CD14-positive monocyte (primary cell): ENCODE measurements at regions not wholly inside any gene's neighbourhood (a gene's known extent, or its start where the extent isn't known, plus 50 kb on each side); places are given as distances from the start of the nearest gene placed in this dataset.

Source experiments
- DNase-seq, 3 donors: peaks; one replicate each; pipeline ENCODE4 v3.0.0-alpha.2; 2011 to 2022
- H2AFZ ChIP-seq: 2 replicates; pipeline ENCODE4 v1.6.0; 2012; ENCODE audit warnings: mild to moderate bottlenecking, low read depth, low read length, inconsistent platforms; ENCODE audit not compliant: insufficient read depth, poor library complexity, severe bottlenecking
- H3K27ac ChIP-seq, 2 donors: 1 replicate in 1 of 2; 2 replicates in 1 of 2; pipeline ENCODE4 v1.5.1; 2012 to 2013; ENCODE audit warnings: low read length in 2 of 2, control low read depth in 1 of 2, inconsistent platforms in 1 of 2, low read depth in 1 of 2, mild to moderate bottlenecking in 1 of 2
- H3K27me3 ChIP-seq, 2 donors: one replicate each; pipeline versions ENCODE4 v1.6.0 to v1.6.1; 2011 to 2013; ENCODE audit warnings: low read length in 2 of 2; ENCODE audit not compliant: control insufficient read depth in 2 of 2, insufficient read depth in 2 of 2
- H3K36me3 ChIP-seq, 2 donors: replicated peaks in 1 of 2; 1 replicate in 1 of 2; 2 replicates in 1 of 2; pipeline versions ENCODE4 v1.5.1 to v1.6.1; 2012 to 2013; ENCODE audit warnings: low read length in 2 of 2, control low read depth in 1 of 2, inconsistent platforms in 1 of 2, mild to moderate bottlenecking in 1 of 2; ENCODE audit not compliant: insufficient read depth in 2 of 2, control insufficient read depth in 1 of 2
- H3K4me1 ChIP-seq, 2 donors: 1 replicate in 1 of 2; 2 replicates in 1 of 2; pipeline versions ENCODE4 v1.5.1 to v1.6.1; 2012 to 2013; ENCODE audit warnings: low read length in 2 of 2, control low read depth in 1 of 2, inconsistent platforms in 1 of 2, mild to moderate bottlenecking in 1 of 2, moderate library complexity in 1 of 2; ENCODE audit not compliant: insufficient read depth in 2 of 2, control insufficient read depth in 1 of 2
- H3K4me2 ChIP-seq: replicated peaks from 2 replicates; pipeline ENCODE3; 2012; ENCODE audit warnings: low read length, moderate library complexity, mild to moderate bottlenecking; ENCODE audit not compliant: poor library complexity, severe bottlenecking; ENCODE audit errors: extremely low read depth
- H3K4me3 ChIP-seq, 3 experiments: fragments of 200-600 bp in 1 of 3; sonication (generic) in 1 of 3; replicated peaks in 1 of 3; 1 replicate in 2 of 3; 2 replicates in 1 of 3; pipeline ENCODE4 v1.5.1; 2011 to 2013; ENCODE audit warnings: low read length in 3 of 3, mild to moderate bottlenecking in 3 of 3, control low read depth in 2 of 3, low read depth in 2 of 3, inconsistent platforms in 1 of 3, moderate library complexity in 1 of 3
- H3K79me2 ChIP-seq: 2 replicates; pipeline ENCODE4 v1.6.0; 2012; ENCODE audit warnings: mild to moderate bottlenecking, control low read depth, inconsistent platforms, low read length, moderate library complexity; ENCODE audit not compliant: insufficient read depth
- H3K9ac ChIP-seq: 2 replicates; pipeline ENCODE4 v1.6.0; 2017; ENCODE audit warnings: low read length, mild to moderate bottlenecking; ENCODE audit not compliant: insufficient read depth, poor library complexity, severe bottlenecking
- H3K9me3 ChIP-seq, 2 donors: replicated peaks in 1 of 2; 1 replicate in 1 of 2; 2 replicates in 1 of 2; pipeline versions ENCODE4 v1.5.1 to v1.6.1; 2012 to 2013; ENCODE audit warnings: low read length in 2 of 2, control low read depth in 1 of 2; ENCODE audit not compliant: control insufficient read depth in 1 of 2, insufficient read depth in 1 of 2
- H4K20me1 ChIP-seq: 2 replicates; pipeline ENCODE4 v1.6.0; 2012; ENCODE audit warnings: mild to moderate bottlenecking, low read length, control low read depth, moderate library complexity; ENCODE audit not compliant: insufficient read depth
- H3K27ac Mint-ChIP-seq, 7 donors: one replicate each; pipeline ENCODE4 v1.8.0; 2020; ENCODE audit warnings: mild to moderate bottlenecking in 7 of 7, mixed read lengths in 7 of 7, moderate library complexity in 6 of 7, inconsistent platforms in 2 of 7
- H3K27me3 Mint-ChIP-seq, 3 donors: one replicate each; pipeline ENCODE4 v1.8.0; 2021 to 2022; ENCODE audit warnings: low read depth in 3 of 3, mild to moderate bottlenecking in 3 of 3, mixed read lengths in 3 of 3, moderate library complexity in 3 of 3, inconsistent platforms in 1 of 3
- H3K36me3 Mint-ChIP-seq, 2 donors: one replicate each; pipeline ENCODE4 v1.8.0; 2020; ENCODE audit warnings: mixed read lengths in 2 of 2, inconsistent platforms in 1 of 2, mild to moderate bottlenecking in 1 of 2
- H3K4me1 Mint-ChIP-seq: one replicate; pipeline ENCODE4 v1.8.0; 2020; ENCODE audit warnings: mild to moderate bottlenecking, mixed read lengths
- H3K4me3 Mint-ChIP-seq, 2 donors: one replicate each; pipeline ENCODE4 v1.8.0; 2020; ENCODE audit warnings: mild to moderate bottlenecking in 2 of 2, mixed read lengths in 2 of 2, moderate library complexity in 1 of 2
- H3K9me3 Mint-ChIP-seq, 7 donors: one replicate each; pipeline ENCODE4 v1.8.0; 2020 to 2022; ENCODE audit warnings: mixed read lengths in 7 of 7, mild to moderate bottlenecking in 6 of 7, moderate library complexity in 6 of 7, inconsistent platforms in 2 of 7
- CTCF ChIP-seq: fragments of 200-600 bp; IDR thresholded peaks from one replicate; pipeline ENCODE4 v1.8.0; 2022; ENCODE audit warnings: antibody characterized with exemption, mild to moderate bottlenecking
- WGBS: methylation state at CpG from one replicate; pipeline ENCODE4 v1.1.5; 2013; ENCODE audit warnings: missing lambda C conversion rate; ENCODE audit not compliant: insufficient coverage; 5-methylcytosine and 5-hydroxymethylcytosine counted together
- intact Hi-C, 2 donors: fragments of 100-400 bp; cut with micrococcal nuclease; formaldehyde crosslinking; loops; one replicate each; pipeline versions ENCODE4 v1.15.0 to v1.15.1; 2023

- Histone ChIP-seq H3K9ac (no peak overlapping the region), H2AFZ (no peak overlapping the region), H3K4me1 (peaks cover 53 to 61% of the 10 kb centered on the region in 2 donors), H3K27me3 (no peaks in the 10 kb centered on the region), H3K4me3 (no peak overlapping the region), H4K20me1 (no peaks in the 10 kb centered on the region), H3K36me3 (no peaks in the 10 kb centered on the region), H3K79me2 (no peaks in the 10 kb centered on the region), H3K9me3 (no peaks in the 10 kb centered on the region), H3K4me2 (no peak overlapping the region), H3K27ac (no peak overlapping the region)
- no peaks in the 10 kb centered on the region for H3K36me3 Mint-ChIP-seq
- intact Hi-C loops = no loop called here
- 100% methylated on average over 1 of the region's 6 CpGs for WGBS
- H3K9me3 Mint-ChIP-seq = no peaks in the 10 kb centered on the region
- DNase-seq = no peak
- peaks cover 0 to 5% (median 1%) of the 10 kb centered on the region in 3 donors for H3K27me3 Mint-ChIP-seq
- H3K4me3 Mint-ChIP-seq = no peak overlapping the region
- peaks cover 68% of the 10 kb centered on the region for H3K4me1 Mint-ChIP-seq
- peak overlapping the region in 1 of 7 donors; percentile 18 for H3K27ac Mint-ChIP-seq
- TF ChIP-seq CTCF = no peak
Measured at GRCh38 chr11:129316781-129317180, 58.9 kb upstream of the BARX2 start.

DNA sequence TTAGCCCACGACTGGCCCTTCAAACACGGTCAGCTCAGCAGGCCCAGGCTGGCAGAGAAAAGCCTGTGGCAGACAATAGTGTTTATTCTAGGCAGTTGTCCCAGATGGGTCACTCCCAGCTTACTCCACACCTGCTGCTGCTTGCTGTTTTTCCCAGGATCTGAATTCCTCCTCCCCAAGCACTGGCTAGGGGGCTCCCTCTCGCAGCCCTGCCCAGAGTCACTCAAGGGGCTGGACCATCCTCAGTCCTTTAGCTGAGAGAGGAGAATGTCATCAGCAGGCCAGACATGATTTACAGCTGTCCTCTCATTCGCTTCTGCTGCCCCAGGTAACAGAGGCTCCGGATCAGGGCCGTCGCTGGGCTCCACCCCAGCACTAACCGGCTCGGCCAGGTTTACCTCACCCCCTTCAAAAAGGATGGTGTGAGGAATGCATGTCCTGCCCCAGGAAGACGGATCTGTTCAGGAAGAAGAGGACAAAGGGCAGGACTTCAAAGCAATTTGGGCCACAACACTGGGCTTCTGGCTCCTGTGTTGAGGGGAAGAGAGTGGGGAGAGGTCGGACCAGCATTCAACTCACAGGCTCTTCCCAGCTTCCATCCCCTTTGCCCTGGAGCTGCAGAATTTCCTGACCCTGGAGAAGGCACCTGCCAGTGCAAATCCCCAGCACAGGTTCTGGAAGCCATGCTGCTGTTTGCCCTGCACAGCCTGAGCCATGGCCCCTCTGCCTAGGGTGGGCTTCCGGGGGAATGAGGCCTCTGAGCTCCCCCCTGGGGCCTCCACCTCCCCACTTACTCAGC, 59.7 kb upstream of the BARX2 start:
- Histone ChIP-seq H2AFZ (no peak overlapping the region), H3K27me3 (no peaks in the 10 kb centered on the region), H3K36me3 (no peaks in the 10 kb centered on the region), H3K9me3 (peaks cover 0 to under 1% of the 10 kb centered on the region in 2 donors), H3K4me3 (no peak overlapping the region), H3K79me2 (no peaks in the 10 kb centered on the region), H4K20me1 (no peaks in the 10 kb centered on the region), H3K4me2 (no peak overlapping the region), H3K27ac (no peak overlapping the region), H3K4me1 (peaks cover 53 to 61% of the 10 kb centered on the region in 2 donors), H3K9ac (no peak overlapping the region)
- H3K36me3 Mint-ChIP-seq = no peaks in the 10 kb centered on the region
- peaks cover 64% of the 10 kb centered on the region for H3K4me1 Mint-ChIP-seq
- 76% methylated on average over 3 of the region's 12 CpGs for WGBS
- no peak overlapping the region for H3K4me3 Mint-ChIP-seq
- no peak for TF ChIP-seq CTCF
- peaks cover 0 to 5% (median 1%) of the 10 kb centered on the region in 3 donors for H3K27me3 Mint-ChIP-seq
- peaks cover 0 to 4% (median 2%) of the 10 kb centered on the region in 7 donors for H3K9me3 Mint-ChIP-seq
- H3K27ac Mint-ChIP-seq = peak overlapping the region in 1 of 7 donors; percentile 26
- intact Hi-C loops = no loop called here
- DNase-seq = no peak
